Stomach (tissue), 8 donors: ENCODE measurements at regions not wholly inside any gene's neighbourhood (a gene's known extent, or its start where the extent isn't known, plus 50 kb on each side); places are given as distances from the start of the nearest gene placed in this dataset.

Source experiments
- DNase-seq, 2 donors: peaks; one replicate each; pipeline versions ENCODE4 v3.0.0 to v3.0.0-alpha.2; 2013 to 2019
- H3K27ac ChIP-seq, 5 donors: fragments of 200-600 bp in 4 of 5; sonication (generic) in 4 of 5; one replicate each; pipeline ENCODE4 v1.5.1; 2013 to 2019; ENCODE audit warnings: mild to moderate bottlenecking in 1 of 5, moderate library complexity in 1 of 5
- H3K27me3 ChIP-seq, 3 donors: fragments of 200-600 bp; sonication (generic); one replicate each; pipeline ENCODE4 v1.5.1; 2017 to 2019; ENCODE audit warnings: mixed run types in 1 of 3
- H3K36me3 ChIP-seq, 4 donors: fragments of 200-600 bp; sonication (generic); 1 replicate in 3 of 4; 2 replicates in 1 of 4; pipeline ENCODE4 v1.5.1; 2016 to 2019
- H3K4me1 ChIP-seq, 4 donors: fragments of 200-600 bp; sonication (generic); one replicate each; pipeline ENCODE4 v1.5.1; 2016 to 2019
- H3K4me3 ChIP-seq, 4 donors: fragments of 200-600 bp; sonication (generic) in 3 of 4; one replicate each; pipeline ENCODE4 v1.5.1; 2016 to 2019; ENCODE audit warnings: mild to moderate bottlenecking in 1 of 4
- H3K9me3 ChIP-seq, 4 donors: fragments of 200-600 bp; sonication (generic); one replicate each; pipeline ENCODE4 v1.5.1; 2016 to 2019
- CTCF ChIP-seq, 7 experiments: fragments of 450-650 bp in 4 of 7; fragments of 200-600 bp in 3 of 7; sonication (generic) in 3 of 7; IDR thresholded peaks; one replicate each; pipeline ENCODE4 v1.5.1; 2016 to 2019; ENCODE audit warnings: antibody characterized with exemption in 7 of 7, control low read depth in 2 of 7, mild to moderate bottlenecking in 1 of 7
- EP300 ChIP-seq: sonication (generic); formaldehyde crosslinking; IDR thresholded peaks from one replicate; pipeline ENCODE4 v1.6.1; 2017; ENCODE audit warnings: antibody characterized with exemption
- POLR2A ChIP-seq, 4 donors: fragments of 450-650 bp; IDR thresholded peaks; one replicate each; pipeline ENCODE4 v1.6.1; 2016; ENCODE audit warnings: antibody characterized with exemption in 4 of 4, control low read depth in 2 of 4, mild to moderate bottlenecking in 1 of 4, moderate library complexity in 1 of 4
- POLR2AphosphoS5 ChIP-seq, 3 donors: sonication (generic); formaldehyde crosslinking; IDR thresholded peaks; one replicate each; pipeline ENCODE4 v1.6.1; 2016; ENCODE audit warnings: antibody characterized with exemption in 3 of 3
- WGBS, 5 donors: extraction: QIAGEN DNeasy Blood & Tissue Kit in 3 of 5; methylation state at CpG; one replicate each; pipeline versions ENCODE4 v1.1.5 to v1.1.7; 2013 to 2018; 5-methylcytosine and 5-hydroxymethylcytosine counted together
- intact Hi-C: fragments of 100-400 bp; cut with DNase I; formaldehyde crosslinking; loops from one replicate; pipeline ENCODE4 v1.15.1; 2023; ENCODE audit warnings: low total_unique reads
- donor health status: healthy with polysubstance abuse.
- donor health status: Bipolar disorder and iron deficiency.
- donor health status: healthy.

DNA sequence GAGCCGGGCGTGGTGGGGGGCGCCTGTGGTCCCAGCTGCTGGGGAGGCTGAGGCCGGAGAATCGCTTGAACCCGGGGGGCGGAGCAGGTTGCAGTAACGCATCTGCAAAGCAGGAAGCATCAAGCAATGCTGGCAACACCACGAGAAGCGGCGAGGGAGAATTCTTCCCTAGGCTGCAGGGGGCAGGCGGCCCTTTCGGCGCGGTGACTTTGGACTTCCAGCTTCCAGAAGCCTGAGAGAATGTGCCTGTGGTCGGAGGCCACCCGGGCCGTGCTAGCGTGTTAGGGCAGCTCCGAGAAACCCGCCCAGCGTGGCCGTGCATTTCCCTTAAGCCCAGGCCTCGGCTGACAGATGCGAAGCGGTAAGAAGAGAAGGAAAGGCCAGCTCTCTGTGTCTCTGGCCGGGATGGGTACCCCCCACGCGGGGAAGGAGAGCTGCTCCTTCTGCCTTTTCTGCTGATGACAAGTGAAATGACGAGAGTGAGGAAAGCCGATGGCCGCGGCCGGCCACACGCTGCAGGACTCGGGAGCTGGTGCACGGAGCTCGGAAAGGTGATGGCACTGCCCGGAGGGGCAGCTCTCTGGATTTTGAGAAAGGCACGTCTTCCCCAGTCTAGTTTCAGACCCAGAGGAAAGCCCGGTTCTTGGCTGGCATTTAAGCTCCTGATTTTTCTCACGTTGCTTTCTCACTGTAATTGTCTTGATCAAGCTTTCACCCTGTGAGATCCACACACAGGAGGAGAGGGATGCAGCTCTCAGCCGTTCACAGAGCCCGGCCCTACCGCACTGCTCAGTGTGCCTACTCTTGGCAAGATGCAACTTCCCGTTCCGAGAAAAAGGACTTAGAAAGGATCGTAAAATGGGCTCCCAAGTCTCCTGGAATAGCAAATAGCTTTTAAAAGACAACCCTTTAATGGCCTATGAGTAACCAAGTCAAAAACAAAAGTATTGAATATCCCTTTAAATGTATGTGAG, 68.3 kb upstream of the EXOC2 start:
- Histone ChIP-seq H3K36me3 (no peaks in the 10 kb centered on the region), H3K4me3 (no peak overlapping the region), H3K27ac (no peak overlapping the region), H3K4me1 (no peaks in the 10 kb centered on the region), H3K27me3 (peaks cover 0 to 12% (median 0%) of the 10 kb centered on the region in 3 donors), H3K9me3 (no peaks in the 10 kb centered on the region)
- intact Hi-C loops: no loop called here
- 85 to 93% (median 89%) methylated on average over 43 to 48 of the region's 48 CpGs for WGBS, 5 donors
- no peak for DNase-seq
- TF ChIP-seq POLR2AphosphoS5 (IDR thresholded peaks at IDR 0.05): no peak
- no peak for TF ChIP-seq POLR2A (IDR thresholded peaks at IDR 0.05)
- TF ChIP-seq CTCF (IDR thresholded peaks at IDR 0.05): no peak
- TF ChIP-seq EP300: no peak

- intact Hi-C loops: no loop called here
- TF ChIP-seq POLR2A (IDR thresholded peaks at IDR 0.05) (no peak), POLR2AphosphoS5 (IDR thresholded peaks at IDR 0.05) (no peak), CTCF (IDR thresholded peaks at IDR 0.05) (no peak), EP300 (no peak)
- Histone ChIP-seq H3K36me3 (no peaks in the 10 kb centered on the region), H3K9me3 (no peaks in the 10 kb centered on the region), H3K27ac (no peak overlapping the region), H3K27me3 (peaks cover 0 to 10% (median 0%) of the 10 kb centered on the region in 3 donors), H3K4me1 (no peaks in the 10 kb centered on the region), H3K4me3 (no peak overlapping the region)
- no peak for DNase-seq
- 91 to 95% (median 93%) methylated on average over 3 of the region's 3 CpGs for WGBS, 5 donors
Measured at GRCh38 chr6:759729-760128, 66.8 kb upstream of the EXOC2 start.

DNA sequence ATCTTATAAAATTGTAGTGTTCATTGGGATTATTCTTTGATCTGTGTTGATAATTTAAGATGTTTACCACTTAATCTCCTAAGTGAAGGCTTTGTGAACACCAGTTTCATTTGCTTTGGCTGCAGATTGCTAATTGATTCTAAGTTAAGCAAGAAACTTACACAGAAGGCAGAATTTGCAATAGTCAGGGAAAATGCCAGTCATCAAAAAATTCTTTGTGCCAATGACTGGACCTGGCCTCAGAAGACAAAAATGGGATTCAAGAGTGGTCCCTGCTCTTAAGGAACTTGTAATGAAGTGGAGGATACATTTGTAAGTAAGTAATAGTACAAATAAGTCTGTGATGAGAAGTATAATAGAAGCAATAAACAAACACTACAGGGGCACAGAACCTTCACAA, 63.3 kb upstream of the EXOC2 start:
- no peak for TF ChIP-seq EP300
- no peak for TF ChIP-seq CTCF (IDR thresholded peaks at IDR 0.05)
- TF ChIP-seq POLR2AphosphoS5 (IDR thresholded peaks at IDR 0.05): no peak
- no peak for TF ChIP-seq POLR2A (IDR thresholded peaks at IDR 0.05)
- no peak overlapping the region for H3K4me3 ChIP-seq
- DNase-seq: no peak
- no peaks in the 10 kb centered on the region for H3K9me3 ChIP-seq
- no peaks in the 10 kb centered on the region for H3K36me3 ChIP-seq
- H3K27ac ChIP-seq: no peak overlapping the region
- no peaks in the 10 kb centered on the region for H3K27me3 ChIP-seq
- intact Hi-C loops: no loop called here
- no peaks in the 10 kb centered on the region for H3K4me1 ChIP-seq

GRCh38 chr6:754202-754601, 61.3 kb upstream of the EXOC2 start:
- no peaks in the 10 kb centered on the region for H3K9me3 ChIP-seq
- WGBS, 5 donors: 62 to 79% (median 68%) methylated on average over 3 of the region's 3 CpGs
- no peaks in the 10 kb centered on the region for H3K4me1 ChIP-seq
- no peaks in the 10 kb centered on the region for H3K36me3 ChIP-seq
- no peak for DNase-seq
- no peak overlapping the region for H3K27ac ChIP-seq
- no peak overlapping the region for H3K4me3 ChIP-seq
- intact Hi-C loops: no loop called here
- TF ChIP-seq POLR2A (IDR thresholded peaks at IDR 0.05) (no peak), CTCF (IDR thresholded peaks at IDR 0.05) (no peak), POLR2AphosphoS5 (IDR thresholded peaks at IDR 0.05) (no peak), EP300 (no peak)
- no peaks in the 10 kb centered on the region for H3K27me3 ChIP-seq
